HepG2 (cell line): ENCODE measurements at regions not wholly inside any gene's neighbourhood (a gene's known extent, or its start where the extent isn't known, plus 50 kb on each side); places are given as distances from the start of the nearest gene placed in this dataset.

ENCODE experiments used
- FOXA1 ChIP-seq, 2 experiments: fragments of 450-650 bp in 1 of 2; sonication (generic) in 1 of 2; formaldehyde crosslinking in 1 of 2; IDR thresholded peaks; 2 replicates each; pipeline versions ENCODE4 v1.4.0 to v1.6.1; 2016 to 2020; ENCODE audit warnings: missing genetic modification reagents in 1 of 2
- HMGA1 ChIP-seq: sonication (generic); formaldehyde crosslinking; conservative IDR thresholded peaks from 2 replicates; pipeline ENCODE4 v1.4.0; 2020; ENCODE audit warnings: missing genetic modification reagents
- NFIC ChIP-seq: IDR thresholded peaks from 2 replicates; pipeline ENCODE4 v1.6.1; 2012; ENCODE audit warnings: mild to moderate bottlenecking, low read length, inconsistent platforms
- PBX3 ChIP-seq: sonication (generic); formaldehyde crosslinking; IDR thresholded peaks from 2 replicates; pipeline ENCODE4 v1.8.1; 2023; ENCODE audit warnings: missing genetic modification reagents, inconsistent platforms, borderline replicate concordance
- ZNF44 ChIP-seq: sonication (generic); formaldehyde crosslinking; IDR thresholded peaks from 2 replicates; pipeline ENCODE4 v1.5.1; 2020; ENCODE audit warnings: mild to moderate bottlenecking, missing genetic modification reagents
- TF ChIP-seq, protein P1 (sequence below): sonication (generic); formaldehyde crosslinking; IDR thresholded peaks from 2 replicates; pipeline ENCODE4 v1.4.0; 2020; ENCODE audit warnings: mild to moderate bottlenecking, missing genetic modification reagents
- TF ChIP-seq, protein P2 (sequence below): sonication (generic); formaldehyde crosslinking; IDR thresholded peaks from 2 replicates; pipeline ENCODE4 v1.5.0; 2020; ENCODE audit warnings: mild to moderate bottlenecking, missing genetic modification reagents, moderate library complexity

- TF ChIP-seq, protein P1, sequence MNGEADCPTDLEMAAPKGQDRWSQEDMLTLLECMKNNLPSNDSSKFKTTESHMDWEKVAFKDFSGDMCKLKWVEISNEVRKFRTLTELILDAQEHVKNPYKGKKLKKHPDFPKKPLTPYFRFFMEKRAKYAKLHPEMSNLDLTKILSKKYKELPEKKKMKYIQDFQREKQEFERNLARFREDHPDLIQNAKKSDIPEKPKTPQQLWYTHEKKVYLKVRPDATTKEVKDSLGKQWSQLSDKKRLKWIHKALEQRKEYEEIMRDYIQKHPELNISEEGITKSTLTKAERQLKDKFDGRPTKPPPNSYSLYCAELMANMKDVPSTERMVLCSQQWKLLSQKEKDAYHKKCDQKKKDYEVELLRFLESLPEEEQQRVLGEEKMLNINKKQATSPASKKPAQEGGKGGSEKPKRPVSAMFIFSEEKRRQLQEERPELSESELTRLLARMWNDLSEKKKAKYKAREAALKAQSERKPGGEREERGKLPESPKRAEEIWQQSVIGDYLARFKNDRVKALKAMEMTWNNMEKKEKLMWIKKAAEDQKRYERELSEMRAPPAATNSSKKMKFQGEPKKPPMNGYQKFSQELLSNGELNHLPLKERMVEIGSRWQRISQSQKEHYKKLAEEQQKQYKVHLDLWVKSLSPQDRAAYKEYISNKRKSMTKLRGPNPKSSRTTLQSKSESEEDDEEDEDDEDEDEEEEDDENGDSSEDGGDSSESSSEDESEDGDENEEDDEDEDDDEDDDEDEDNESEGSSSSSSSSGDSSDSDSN (CRISPR knock-in tag) = no peak
- TF ChIP-seq PBX3 (CRISPR knock-in tag) (no peak), HMGA1 (CRISPR knock-in tag) (no peak), FOXA1 (IDR thresholded peaks at IDR 0.05) (no peak), FOXA1 (CRISPR knock-in tag; IDR thresholded peaks at IDR 0.05) (no peak), NFIC (no peak), ZNF44 (CRISPR knock-in tag) (no peak)
- TF ChIP-seq, protein P2, sequence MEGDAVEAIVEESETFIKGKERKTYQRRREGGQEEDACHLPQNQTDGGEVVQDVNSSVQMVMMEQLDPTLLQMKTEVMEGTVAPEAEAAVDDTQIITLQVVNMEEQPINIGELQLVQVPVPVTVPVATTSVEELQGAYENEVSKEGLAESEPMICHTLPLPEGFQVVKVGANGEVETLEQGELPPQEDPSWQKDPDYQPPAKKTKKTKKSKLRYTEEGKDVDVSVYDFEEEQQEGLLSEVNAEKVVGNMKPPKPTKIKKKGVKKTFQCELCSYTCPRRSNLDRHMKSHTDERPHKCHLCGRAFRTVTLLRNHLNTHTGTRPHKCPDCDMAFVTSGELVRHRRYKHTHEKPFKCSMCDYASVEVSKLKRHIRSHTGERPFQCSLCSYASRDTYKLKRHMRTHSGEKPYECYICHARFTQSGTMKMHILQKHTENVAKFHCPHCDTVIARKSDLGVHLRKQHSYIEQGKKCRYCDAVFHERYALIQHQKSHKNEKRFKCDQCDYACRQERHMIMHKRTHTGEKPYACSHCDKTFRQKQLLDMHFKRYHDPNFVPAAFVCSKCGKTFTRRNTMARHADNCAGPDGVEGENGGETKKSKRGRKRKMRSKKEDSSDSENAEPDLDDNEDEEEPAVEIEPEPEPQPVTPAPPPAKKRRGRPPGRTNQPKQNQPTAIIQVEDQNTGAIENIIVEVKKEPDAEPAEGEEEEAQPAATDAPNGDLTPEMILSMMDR (CRISPR knock-in tag) = no peak
These were observed 232.7 kb downstream of the ADGRG6 start for GRCh38 chr6:142534484-142534883.
